ENCODE measurements at regions not wholly inside any gene's neighbourhood (a gene's known extent, or its start where the extent isn't known, plus 50 kb on each side); places are given as distances from the start of the nearest gene placed in this dataset.

GRCh38 chr9:99595796-99596195 is 225.9 kb upstream of the NR4A3 start:
- no peak for DNase-seq

- no peak for DNase-seq
Measured at GRCh38 chr9:99601571-99602111, 220.0 kb upstream of the NR4A3 start.

DNA sequence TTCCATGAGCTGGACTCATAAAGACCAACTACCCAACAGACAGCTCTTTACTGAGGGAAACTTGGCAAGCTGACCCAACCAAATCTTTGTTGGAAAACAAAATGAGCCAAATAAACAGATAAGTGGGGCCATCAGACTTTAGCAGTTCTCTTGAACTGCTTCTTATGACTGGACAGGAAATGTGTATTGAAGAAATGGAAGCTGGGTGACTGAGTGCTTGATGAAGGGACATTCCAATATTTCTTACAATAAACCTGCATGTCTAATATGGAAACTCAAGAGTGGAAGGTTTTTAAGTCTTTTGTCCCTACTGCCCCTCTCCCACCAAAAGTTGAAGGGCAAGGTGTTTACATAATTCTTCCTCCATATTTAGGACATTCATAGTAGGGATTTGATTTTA is 218.8 kb upstream of the NR4A3 start:
- no peak for DNase-seq

DNA sequence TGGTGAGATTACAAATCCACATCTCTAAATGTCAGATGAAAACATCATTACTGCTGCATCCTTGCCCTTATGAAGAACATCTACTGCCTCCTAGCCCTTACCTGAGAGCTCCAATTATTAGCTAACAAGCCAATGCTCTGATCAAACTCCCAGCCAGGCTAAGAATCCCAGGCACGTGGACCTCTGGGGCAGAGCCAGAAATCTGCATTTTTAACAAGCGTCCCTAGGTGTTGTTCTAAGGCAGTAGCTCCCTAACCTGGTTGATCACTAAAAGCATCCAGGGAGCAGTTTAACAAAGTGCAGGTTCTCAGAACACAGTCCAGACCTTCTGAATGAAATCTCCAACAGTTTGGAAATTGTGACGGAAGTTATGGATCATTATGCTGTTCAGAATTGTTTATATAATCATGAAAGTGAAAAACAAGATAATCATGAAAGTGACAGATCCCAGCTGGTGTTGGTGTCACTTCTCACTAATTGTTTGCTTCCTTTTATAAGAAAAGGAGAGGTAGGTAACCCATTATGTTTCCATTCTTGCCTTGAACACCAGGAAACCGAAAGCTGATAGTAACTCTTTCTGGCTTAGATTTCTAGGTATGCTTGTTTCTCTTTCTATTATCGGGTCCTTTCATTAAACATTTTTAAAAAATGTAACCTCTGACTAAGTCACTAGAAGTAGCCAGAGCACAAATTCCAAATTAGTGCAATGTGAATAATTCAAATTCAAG is 216.5 kb upstream of the NR4A3 start:
- no peak for DNase-seq

DNA sequence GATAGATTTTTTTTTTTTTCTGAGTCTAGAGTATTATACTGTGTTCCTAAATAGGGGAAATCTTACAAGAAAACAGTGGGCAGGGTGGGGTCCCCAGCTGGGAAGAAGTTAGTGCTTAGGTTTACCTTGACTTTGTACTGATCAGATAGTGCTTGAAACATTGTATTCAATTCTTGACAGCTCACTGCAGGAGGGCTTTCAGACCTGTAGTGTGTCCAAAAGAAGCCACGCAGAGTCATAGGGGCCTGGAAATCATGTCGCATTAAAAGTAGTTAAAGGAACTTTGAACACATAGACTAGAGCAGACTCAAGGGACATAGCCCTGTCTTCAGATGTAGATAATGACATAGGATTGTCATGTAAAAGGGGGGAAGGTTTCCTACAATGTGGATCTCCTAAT is 215.4 kb upstream of the NR4A3 start:
- no peak for DNase-seq

DNA sequence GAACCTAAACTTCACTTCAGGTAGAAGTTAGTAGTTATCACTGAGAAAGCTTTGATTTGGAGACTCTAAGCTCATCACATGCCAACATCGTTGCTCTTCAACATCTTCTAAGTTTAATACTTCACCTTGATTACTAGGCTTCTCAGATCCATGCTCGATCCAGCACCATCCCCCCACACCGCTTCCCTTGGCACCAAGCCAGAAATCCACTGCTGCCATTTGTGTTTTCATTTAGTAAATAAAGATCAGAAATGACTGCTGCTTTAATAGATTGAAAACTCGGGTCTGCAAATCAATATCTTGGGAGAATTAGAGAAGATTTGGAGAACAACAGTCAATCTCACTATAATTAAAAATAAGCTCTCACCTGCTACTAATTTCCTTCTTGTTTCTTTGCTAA is 214.7 kb upstream of the NR4A3 start:
- no peak for DNase-seq

DNA sequence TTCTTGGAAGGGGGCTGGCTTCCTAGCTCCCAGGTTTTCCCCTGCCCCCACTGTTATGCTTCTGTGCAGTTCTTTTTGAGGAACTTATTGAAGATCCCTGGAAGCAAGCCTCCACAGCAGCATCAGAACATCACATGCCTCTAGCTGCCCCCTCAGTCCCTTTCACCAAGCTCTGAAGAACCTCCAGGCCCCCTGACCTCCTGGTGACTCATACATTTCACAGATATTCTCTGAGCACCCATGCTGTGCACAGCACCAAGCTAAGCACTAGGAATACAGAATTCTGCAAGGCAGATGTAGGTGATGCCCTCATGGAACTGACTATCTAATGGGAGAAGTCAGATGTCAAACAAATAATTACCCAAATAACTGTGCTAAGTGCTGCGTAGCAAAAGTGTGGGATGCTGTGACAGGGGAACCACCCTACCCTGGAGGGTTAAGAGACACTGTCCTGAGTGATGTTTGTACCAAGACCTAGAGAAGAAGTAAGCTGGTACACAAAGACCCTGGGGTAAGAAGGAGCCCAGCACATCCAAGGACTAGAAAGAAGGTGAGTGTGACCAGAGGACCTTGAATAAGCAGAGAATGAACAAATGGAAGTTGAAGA is 213.7 kb upstream of the NR4A3 start:
- no peak for DNase-seq

GRCh38 chr9:99614341-99614740 is 207.3 kb upstream of the NR4A3 start:
- no peak for DNase-seq

DNA sequence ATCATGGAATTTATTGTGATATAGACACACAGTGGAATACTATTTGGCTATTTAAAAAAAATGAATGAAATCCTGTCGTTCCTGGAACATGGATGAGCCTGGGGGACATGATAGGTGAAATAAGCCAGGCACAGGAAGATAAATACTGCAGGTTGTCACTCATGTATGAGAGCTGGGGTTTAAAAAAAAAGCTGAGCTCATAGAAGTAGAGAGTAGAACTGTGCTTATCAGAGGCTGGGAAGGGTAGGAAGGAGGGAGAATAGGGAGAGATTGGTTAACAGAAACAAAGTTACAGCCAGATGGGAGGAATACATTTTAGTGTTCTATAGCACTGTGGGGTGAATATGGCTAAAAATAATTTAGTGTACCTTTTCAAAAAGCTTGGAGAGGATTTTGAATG is 200.6 kb upstream of the NR4A3 start:
- no peak for DNase-seq

DNA sequence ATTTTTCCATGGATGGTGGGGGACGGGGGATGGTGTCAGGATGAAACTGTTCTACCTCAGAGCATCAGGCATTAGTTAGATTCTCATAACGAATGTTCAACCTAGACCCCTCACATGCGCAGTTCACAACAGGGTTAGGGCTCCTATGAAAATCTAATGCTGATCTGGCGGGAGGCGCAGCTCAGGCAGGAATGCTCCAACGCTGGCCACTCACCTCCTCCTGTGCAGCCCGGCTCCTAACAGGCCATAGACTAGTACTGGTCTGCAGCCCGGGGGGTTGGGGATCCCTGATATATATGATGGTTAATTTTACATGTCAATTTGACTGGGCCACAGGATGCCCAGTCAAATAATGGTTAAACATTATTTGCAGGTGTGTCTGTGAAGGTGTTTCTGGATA is 199.0 kb upstream of the NR4A3 start:
- no peak for DNase-seq

GRCh38 chr9:99623780-99624364 is 197.8 kb upstream of the NR4A3 start:
- no peak for DNase-seq

- DNase-seq, result no peak
Measured at GRCh38 chr9:99624499-99625233, 197.0 kb upstream of the NR4A3 start.

GRCh38 chr9:99626426-99626825 is 195.3 kb upstream of the NR4A3 start:
- no peak for DNase-seq

DNA sequence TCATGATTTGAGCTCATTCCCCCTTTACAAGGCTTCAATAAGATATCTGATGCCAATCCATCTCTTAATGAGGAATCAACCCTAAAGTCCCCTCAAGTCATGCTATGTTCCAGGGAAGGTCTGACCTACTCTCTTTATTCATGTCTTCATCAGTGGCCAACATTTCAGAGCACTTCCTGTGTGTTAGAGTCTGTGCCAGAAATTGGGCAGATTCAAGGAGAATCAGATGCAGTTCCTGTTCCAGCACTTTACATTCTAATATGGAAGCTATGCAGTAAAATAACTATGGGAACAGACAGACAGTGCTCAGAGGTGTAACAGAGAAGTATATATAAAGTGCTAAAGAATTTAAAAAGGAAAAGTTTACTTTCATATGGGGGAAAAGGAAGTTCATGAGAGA is 193.4 kb upstream of the NR4A3 start:
- no peak for DNase-seq

DNA sequence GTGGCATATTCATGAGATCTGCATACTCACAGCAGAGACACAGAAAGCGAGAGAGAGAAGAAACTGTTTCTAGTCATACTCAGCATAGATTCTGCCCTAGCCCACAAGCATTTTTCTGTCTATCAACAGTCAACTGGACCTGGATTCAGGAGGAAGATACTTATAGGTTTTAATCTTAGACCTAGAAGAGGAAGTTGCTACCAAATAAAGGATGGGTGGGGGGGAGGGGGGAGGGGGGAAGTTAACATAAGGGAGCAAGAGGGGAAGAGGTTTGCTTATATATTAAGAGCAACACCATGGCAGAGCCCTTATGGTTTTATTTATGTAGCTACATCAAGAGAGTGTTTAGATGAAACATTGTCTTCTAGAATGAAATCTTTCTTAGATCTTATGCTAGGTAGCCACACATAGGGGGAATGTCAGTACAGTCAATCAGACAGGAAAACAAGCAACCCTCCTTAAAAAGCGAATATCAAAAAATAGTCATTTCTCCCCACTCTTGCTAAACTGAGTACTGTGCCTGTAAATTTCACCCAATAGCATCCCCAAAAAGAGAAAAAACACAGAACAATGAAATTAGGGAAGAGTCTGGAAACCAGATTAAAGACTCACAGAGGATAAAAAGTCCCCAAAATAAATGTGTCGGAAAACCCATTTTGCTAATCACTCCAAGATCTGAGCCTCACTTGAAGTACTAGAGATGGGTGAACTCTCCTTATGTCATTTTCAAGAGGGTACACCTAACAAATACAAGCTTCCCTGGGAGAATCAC is 192.7 kb upstream of the NR4A3 start:
- DNase-seq, result no peak

DNA sequence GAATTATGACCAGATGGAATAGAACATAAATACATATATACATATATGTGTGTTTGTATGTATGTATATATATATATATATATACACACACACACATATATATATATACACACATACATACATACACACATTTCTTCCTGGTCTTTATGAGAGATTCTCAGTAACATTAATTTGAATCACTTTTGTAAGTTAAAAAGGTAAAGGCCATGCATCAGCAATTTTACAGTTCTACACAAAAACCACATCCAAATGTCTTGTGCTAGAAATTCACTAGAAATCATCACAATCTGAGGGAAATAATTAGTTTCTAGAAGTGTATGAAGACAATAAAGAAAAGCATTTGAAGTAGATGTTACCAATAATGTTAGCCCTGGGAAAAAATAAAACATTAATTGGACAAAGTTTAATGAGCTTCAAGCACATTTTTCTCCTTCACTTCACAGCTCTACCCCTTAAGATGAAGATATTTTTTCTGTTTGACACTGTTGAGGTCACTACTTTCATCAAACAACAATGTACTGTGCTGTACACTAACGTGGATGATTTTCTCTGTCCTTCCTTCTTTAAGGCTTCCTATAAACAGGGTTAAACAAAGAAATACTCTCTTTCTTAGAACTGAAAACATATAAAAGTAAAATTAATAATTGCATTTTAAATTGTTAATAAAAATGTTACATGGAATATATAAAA is 189.2 kb upstream of the NR4A3 start:
- no peak for DNase-seq

DNA sequence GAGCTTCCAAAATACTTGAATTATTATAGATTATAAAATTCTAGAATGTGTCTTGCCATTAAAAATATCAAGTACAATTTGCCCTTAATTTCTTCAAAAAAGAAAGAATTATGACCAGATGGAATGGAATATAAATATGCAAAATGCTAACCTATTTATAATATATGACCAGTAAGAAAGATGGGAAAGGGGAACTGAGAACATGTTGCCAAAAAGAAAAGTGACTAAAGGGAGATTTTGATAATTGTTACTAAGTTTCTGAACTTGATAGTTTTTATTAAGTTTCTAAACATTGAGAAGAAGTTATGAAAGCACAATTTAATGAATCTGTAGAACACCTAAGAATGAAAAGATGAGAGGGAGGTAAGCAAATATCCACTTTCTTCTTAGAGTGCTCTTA is 188.4 kb upstream of the NR4A3 start:
- DNase-seq, result no peak

GRCh38 chr9:99634186-99634585 is 187.5 kb upstream of the NR4A3 start:
- no peak for DNase-seq

- no peak for DNase-seq
Measured at GRCh38 chr9:99635032-99635431, 186.7 kb upstream of the NR4A3 start.

DNA sequence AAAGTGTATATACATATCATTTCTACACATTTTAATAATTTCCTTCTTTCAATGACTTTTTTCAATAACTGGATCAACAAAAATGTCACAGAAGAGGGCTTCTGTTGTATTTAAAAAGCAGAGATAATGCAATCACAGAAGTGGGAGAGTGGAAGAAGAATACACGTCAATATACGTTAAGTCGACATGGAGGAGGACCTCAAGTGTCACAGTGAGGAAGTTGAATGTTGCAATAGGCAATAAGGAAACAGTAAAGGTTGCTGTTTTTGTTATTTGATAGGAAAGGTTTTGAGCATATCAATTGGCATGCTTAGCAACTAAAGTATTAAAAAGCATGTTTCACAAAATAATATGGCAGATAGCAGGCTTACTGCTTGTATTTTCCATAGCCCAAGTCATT is 184.0 kb upstream of the NR4A3 start:
- DNase-seq, result no peak

DNA sequence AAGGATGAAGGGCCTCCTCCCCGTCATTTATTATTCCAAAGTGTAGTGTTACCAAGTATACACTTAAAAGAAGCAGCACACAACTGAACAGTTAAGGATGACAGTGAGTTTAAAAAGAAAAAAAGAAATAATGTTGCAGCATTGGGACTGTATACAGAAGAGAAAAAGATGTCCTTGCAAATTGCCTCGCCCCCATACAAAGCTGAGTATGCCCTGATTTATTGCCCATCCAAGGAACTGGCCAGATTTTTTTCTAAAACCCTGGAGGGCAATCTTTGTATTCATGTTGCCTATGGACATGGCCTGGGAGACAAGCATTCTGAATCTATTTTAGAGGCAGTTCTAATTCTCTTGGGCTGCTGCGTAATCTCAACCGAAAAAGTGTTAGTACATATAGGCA is 182.7 kb upstream of the NR4A3 start:
- DNase-seq, result no peak

GRCh38 chr9:99647604-99648003 is 174.1 kb upstream of the NR4A3 start:
- DNase-seq, result no peak
